ENCODE measurements at regions not wholly inside any gene's neighbourhood (a gene's known extent, or its start where the extent isn't known, plus 50 kb on each side); places are given as distances from the start of the nearest gene placed in this dataset.
"Not testable (repeated sequence)": the region's sequence is repeated elsewhere in the genome, so short reads cannot be mapped to it uniquely, and the experiment has no call there.

- no peak for DNase-seq
Measured at GRCh38 chr6:150299873-150300485, 68.8 kb upstream of the IYD start.

- peak; percentile 9 for DNase-seq
Measured at GRCh38 chr6:150301846-150302519, 66.8 kb upstream of the IYD start.

GRCh38 chr6:150302520-150303176 is 66.2 kb upstream of the IYD start:
- DNase-seq, result no peak

- DNase-seq, result no peak
Measured at GRCh38 chr6:150303256-150303655, 65.6 kb upstream of the IYD start.

- no peak for DNase-seq
Measured at GRCh38 chr6:150304429-150304828, 64.4 kb upstream of the IYD start.

GRCh38 chr6:150306290-150306689 is 62.5 kb upstream of the IYD start:
- DNase-seq, result no peak

- DNase-seq, result no peak
Measured at GRCh38 chr6:150307520-150307919, 61.3 kb upstream of the IYD start.

GRCh38 chr6:150308812-150309645 is 59.8 kb upstream of the IYD start:
- no peak for DNase-seq

GRCh38 chr6:150310539-150310938 is 58.3 kb upstream of the IYD start:
- DNase-seq, result no peak

GRCh38 chr6:150311149-150311944 is 57.5 kb upstream of the IYD start:
- not testable (repeated sequence) for DNase-seq

- DNase-seq, result no peak
Measured at GRCh38 chr6:150312395-150312794, 56.4 kb upstream of the IYD start.

GRCh38 chr6:150312844-150313584 is 55.8 kb upstream of the IYD start:
- no peak for DNase-seq

- no peak for DNase-seq
Measured at GRCh38 chr6:150313781-150314180, 55.0 kb upstream of the IYD start.

GRCh38 chr6:150314230-150315188 is 54.3 kb upstream of the IYD start:
- peak; percentile 51 for DNase-seq

- no peak for DNase-seq
Measured at GRCh38 chr6:150315626-150316025, 53.2 kb upstream of the IYD start.

GRCh38 chr6:150316936-150317335 is 51.9 kb upstream of the IYD start:
- DNase-seq, result no peak
